Spleen (tissue), 7 donors: ENCODE measurements at regions not wholly inside any gene's neighbourhood (a gene's known extent, or its start where the extent isn't known, plus 50 kb on each side); places are given as distances from the start of the nearest gene placed in this dataset.

ENCODE experiments used
- CTCF ChIP-seq, 11 experiments: fragments of 200-600 bp in 7 of 11; fragments of 450-650 bp in 4 of 11; sonication (generic) in 4 of 11; IDR thresholded peaks in 8 of 11; conservative IDR thresholded peaks in 3 of 11; 1 replicate in 7 of 11; 2 replicates in 4 of 11; pipeline versions ENCODE4 v1.4.0 to v1.8.0; 2016 to 2021; ENCODE audit warnings: antibody characterized with exemption in 11 of 11, inconsistent platforms in 4 of 11, mild to moderate bottlenecking in 1 of 11
- POLR2A ChIP-seq, 3 donors: fragments of 450-650 bp; IDR thresholded peaks; one replicate each; pipeline ENCODE4 v1.5.1; 2017; ENCODE audit warnings: antibody characterized with exemption in 3 of 3, mild to moderate bottlenecking in 1 of 3
- donor health status: DM: no; HTN: no; CAD: no; lungs with moderate emphysema.
- donor health status: DM: no; HTN: no; CAD: no.
- donor health status: DM: no; HTN: no; CAD: no.

DNA sequence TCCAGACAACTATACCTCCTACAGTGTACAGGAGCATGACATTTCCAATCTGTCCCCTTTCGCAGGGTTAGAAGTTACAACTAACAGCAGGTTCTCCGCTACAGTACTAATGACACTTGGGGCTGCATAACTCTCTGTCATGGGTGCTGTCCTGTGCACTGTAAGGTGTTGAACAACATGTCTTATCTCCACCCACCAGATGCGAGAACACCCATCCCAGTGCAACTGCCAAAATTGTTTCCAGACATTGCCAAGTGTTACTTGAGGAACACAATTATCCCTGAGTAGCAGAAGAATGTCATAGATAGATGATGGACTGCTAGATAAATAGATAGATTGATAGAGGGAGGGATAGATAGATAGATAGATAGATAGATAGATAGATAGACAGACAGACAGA lies 200.9 kb upstream of the USP9Y start:
- TF ChIP-seq CTCF (IDR thresholded peaks at IDR 0.05 in 8 of 11, conservative IDR thresholded peaks at IDR 0.05 in 3 of 11) (no peak), POLR2A (IDR thresholded peaks at IDR 0.05) (no peak)
